ENCODE measurements at regions not wholly inside any gene's neighbourhood (a gene's known extent, or its start where the extent isn't known, plus 50 kb on each side); places are given as distances from the start of the nearest gene placed in this dataset.
"Not testable (repeated sequence)": the region's sequence is repeated elsewhere in the genome, so short reads cannot be mapped to it uniquely, and the experiment has no call there.

- no peak for DNase-seq (ENCODE audit: low read depth in 3 of 3)
Observed at GRCh38 chr2:7632420-7632819, 715.2 kb downstream of the RNF144A start.

GRCh38 chr2:7633566-7634153 lies 716.4 kb downstream of the RNF144A start:
- no peak for DNase-seq (ENCODE audit: low read depth in 3 of 3)

- no peak for DNase-seq (ENCODE audit: low read depth in 3 of 3)
Observed at GRCh38 chr2:7634409-7634808, 717.2 kb downstream of the RNF144A start.

- no peak for DNase-seq (ENCODE audit: low read depth in 3 of 3)
Observed at GRCh38 chr2:7639476-7639875, 722.3 kb downstream of the RNF144A start.

GRCh38 chr2:7641272-7641671 lies 724.1 kb downstream of the RNF144A start:
- not testable (repeated sequence) for DNase-seq (ENCODE audit: low read depth in 3 of 3)

GRCh38 chr2:7646024-7646423 lies 728.8 kb downstream of the RNF144A start:
- no peak for DNase-seq (ENCODE audit: low read depth in 3 of 3)

- DNase-seq (ENCODE audit: low read depth in 3 of 3) = no peak
Observed at GRCh38 chr2:7646661-7647060, 729.4 kb downstream of the RNF144A start.

GRCh38 chr2:7648221-7648795 lies 731.1 kb downstream of the RNF144A start:
- DNase-seq (ENCODE audit: low read depth in 3 of 3) = no peak

- no peak for DNase-seq (ENCODE audit: low read depth in 3 of 3)
Observed at GRCh38 chr2:7649461-7650228, 732.4 kb downstream of the RNF144A start.

- no peak for DNase-seq (ENCODE audit: low read depth in 3 of 3)
Observed at GRCh38 chr2:7653617-7654016, 736.4 kb downstream of the RNF144A start.

- DNase-seq (ENCODE audit: low read depth in 3 of 3) = no peak
Observed at GRCh38 chr2:7655629-7656028, 738.4 kb downstream of the RNF144A start.

- DNase-seq (ENCODE audit: low read depth in 3 of 3) = not testable (repeated sequence)
Observed at GRCh38 chr2:7657526-7657925, 740.3 kb downstream of the RNF144A start.

- no peak for DNase-seq (ENCODE audit: low read depth in 3 of 3)
Observed at GRCh38 chr2:7658486-7658885, 741.3 kb downstream of the RNF144A start.

GRCh38 chr2:7660816-7661215 lies 743.6 kb downstream of the RNF144A start:
- no peak for DNase-seq (ENCODE audit: low read depth in 3 of 3)

- no peak for DNase-seq (ENCODE audit: low read depth in 3 of 3)
Observed at GRCh38 chr2:7661502-7661901, 744.3 kb downstream of the RNF144A start.

GRCh38 chr2:7665880-7666279 lies 748.7 kb downstream of the RNF144A start:
- no peak for DNase-seq (ENCODE audit: low read depth in 3 of 3)

GRCh38 chr2:7666596-7667259 lies 749.5 kb downstream of the RNF144A start:
- DNase-seq (ENCODE audit: low read depth in 3 of 3) = no peak

GRCh38 chr2:7667260-7667757 lies 750.1 kb downstream of the RNF144A start:
- no peak for DNase-seq (ENCODE audit: low read depth in 3 of 3)

GRCh38 chr2:7670905-7671641 lies 753.9 kb downstream of the RNF144A start:
- no peak for DNase-seq (ENCODE audit: low read depth in 3 of 3)

- DNase-seq (ENCODE audit: low read depth in 3 of 3) = peak; percentile 16 to 59 (median 23)
Observed at GRCh38 chr2:7672027-7672684, 754.9 kb downstream of the RNF144A start.

GRCh38 chr2:7672685-7673071 lies 755.5 kb downstream of the RNF144A start:
- no peak for DNase-seq (ENCODE audit: low read depth in 3 of 3)
